ENCODE measurements at regions not wholly inside any gene's neighbourhood (a gene's known extent, or its start where the extent isn't known, plus 50 kb on each side); places are given as distances from the start of the nearest gene placed in this dataset.

- TF ChIP-seq, protein P1, sequence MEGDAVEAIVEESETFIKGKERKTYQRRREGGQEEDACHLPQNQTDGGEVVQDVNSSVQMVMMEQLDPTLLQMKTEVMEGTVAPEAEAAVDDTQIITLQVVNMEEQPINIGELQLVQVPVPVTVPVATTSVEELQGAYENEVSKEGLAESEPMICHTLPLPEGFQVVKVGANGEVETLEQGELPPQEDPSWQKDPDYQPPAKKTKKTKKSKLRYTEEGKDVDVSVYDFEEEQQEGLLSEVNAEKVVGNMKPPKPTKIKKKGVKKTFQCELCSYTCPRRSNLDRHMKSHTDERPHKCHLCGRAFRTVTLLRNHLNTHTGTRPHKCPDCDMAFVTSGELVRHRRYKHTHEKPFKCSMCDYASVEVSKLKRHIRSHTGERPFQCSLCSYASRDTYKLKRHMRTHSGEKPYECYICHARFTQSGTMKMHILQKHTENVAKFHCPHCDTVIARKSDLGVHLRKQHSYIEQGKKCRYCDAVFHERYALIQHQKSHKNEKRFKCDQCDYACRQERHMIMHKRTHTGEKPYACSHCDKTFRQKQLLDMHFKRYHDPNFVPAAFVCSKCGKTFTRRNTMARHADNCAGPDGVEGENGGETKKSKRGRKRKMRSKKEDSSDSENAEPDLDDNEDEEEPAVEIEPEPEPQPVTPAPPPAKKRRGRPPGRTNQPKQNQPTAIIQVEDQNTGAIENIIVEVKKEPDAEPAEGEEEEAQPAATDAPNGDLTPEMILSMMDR (optimal IDR thresholded peaks at IDR 0.05 in 1 of 3, IDR thresholded peaks at IDR 0.05 in 1 of 3, conservative IDR thresholded peaks at IDR 0.05 in 1 of 3; ENCODE audit: extremely low read depth in 1 of 3, insufficient read depth in 2 of 3, low read length in 3 of 3) = no peak
- no peak for TF ChIP-seq EZH2 (IDR thresholded peaks at IDR 0.05; ENCODE audit: low read length)
Measured at GRCh38 chr9:87238545-87238944, 259.1 kb upstream of the DAPK1 start.
